ENCODE measurements at regions not wholly inside any gene's neighbourhood (a gene's known extent, or its start where the extent isn't known, plus 50 kb on each side); places are given as distances from the start of the nearest gene placed in this dataset.
"Not testable (repeated sequence)": the region's sequence is repeated elsewhere in the genome, so short reads cannot be mapped to it uniquely, and the experiment has no call there.

DNA sequence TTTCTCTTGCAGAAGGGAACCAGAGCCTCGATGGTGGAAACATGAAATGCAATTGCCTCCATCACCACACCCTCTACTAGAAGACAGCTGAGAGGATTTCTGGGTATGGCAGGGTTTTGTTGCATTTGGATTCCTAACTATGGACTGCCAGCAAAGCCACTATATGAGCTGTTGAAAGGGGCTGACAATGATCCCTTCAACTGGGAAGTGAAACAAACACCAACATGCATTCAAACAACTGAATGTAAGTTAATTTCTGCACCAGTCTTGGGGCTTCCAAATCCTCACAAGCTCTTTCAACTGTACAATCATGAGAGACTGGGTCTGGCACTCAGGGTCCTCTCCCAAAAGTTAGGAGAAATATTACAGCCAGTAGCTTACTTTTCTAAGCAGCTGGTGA is 116.7 kb upstream of the PLCL2 start:
- DNase-seq (ENCODE audit: low spot score) (no peak), ATAC-seq (no peak)

DNA sequence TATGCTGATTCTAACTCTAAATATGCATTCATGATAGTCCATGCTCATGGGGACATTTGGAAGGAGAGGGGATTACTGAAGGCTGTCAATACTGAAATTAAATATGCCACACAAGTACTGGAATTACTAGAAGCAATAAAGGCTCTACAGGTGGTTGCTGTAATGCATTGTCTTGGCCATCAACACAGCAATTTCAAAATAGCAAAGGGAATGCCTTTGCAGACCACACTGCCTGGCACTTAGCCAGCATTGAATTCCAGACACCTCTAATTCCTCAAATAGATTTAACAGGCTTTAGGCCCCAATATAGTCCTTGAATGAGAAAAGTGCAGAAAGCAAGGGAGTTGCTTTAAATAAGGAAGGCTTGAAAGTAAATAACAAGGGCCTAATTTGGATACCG is 115.8 kb upstream of the PLCL2 start:
- DNase-seq (ENCODE audit: low spot score) = no peak

DNA sequence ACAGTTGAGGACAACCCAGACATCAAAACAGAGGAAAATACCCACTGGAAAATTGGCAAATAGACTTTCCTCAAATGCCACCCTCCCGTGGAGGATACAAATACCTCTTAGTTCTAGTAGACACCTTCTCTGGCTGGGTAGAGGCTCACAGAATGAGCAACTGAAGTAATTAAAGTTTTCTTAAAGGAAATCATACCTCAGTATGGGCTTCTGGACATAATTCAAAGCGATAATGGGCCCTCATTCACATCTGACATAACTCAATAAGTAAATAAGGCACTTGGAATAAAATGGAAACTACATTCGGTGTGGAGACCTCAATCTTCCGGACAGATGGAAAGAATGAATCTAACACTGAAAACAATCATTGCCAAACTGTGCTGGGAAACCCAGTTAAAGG is 115.2 kb upstream of the PLCL2 start:
- DNase-seq (ENCODE audit: low spot score) = no peak

More for the DNA sequence above, 115.8 kb upstream of the PLCL2 start:
- no peak for ATAC-seq

DNA sequence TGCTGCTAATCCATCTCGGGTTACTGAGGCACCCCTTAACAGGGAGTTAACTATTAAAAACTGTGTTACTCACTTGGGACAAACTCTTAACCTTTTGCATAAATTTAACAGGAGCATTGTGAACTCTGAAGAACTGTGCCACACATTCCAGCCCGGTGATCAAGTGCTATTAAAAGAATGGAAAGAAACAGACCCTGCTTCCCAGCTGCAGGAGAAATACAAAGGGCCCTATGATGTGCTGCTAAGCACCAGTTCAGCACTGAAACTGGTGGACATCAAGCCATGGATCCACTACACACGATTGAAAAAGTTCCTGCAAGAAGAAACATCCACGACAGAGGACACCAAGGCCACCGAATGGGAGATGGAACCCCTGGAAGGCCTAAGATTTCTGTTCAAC is 114.7 kb upstream of the PLCL2 start:
- ATAC-seq = no peak
- no peak for DNase-seq (ENCODE audit: low spot score)

More for the DNA sequence above, 115.2 kb upstream of the PLCL2 start:
- ATAC-seq = no peak

DNA sequence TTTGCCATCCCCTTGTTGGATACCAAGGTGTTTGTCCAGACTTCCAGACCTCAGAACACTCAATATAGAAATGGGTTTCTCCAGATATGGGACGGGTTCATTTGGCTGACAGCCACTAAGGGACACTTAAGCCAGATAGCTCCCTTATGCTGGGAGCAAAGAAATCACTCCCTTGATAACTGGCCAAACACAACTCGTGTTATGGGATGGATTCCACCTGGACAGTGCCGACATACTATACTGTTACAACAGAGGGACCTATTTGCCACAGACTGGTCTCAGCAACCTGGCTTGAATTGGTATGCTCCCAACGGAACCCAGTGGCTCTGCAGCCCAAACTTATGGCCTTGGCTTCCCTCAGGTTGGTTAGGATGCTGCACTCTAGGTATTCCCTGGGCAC is 114.0 kb upstream of the PLCL2 start:
- no peak for ATAC-seq
- DNase-seq (ENCODE audit: low spot score) = no peak

DNA sequence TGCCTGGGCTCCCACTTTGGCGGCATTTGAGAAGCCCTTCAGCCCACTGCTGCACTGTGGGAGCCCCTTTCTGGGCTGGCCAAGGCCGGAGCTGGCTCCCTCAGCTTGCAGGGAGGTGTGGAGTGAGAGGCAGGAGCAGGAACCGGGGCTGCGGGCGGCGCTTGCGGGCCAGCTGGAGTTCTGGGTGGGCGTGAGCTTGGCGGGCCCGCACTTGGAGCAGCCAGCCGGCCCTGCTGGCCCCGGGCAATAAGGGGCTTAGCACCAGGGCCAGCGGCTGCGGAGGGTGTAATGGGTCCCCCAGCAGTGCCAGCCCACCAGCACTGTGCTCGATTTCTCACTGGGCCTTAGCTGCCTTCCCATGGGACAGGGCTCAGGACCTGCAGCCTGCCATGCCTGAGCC is 111.2 kb upstream of the PLCL2 start:
- DNase-seq (ENCODE audit: low spot score); ATAC-seq: not testable (repeated sequence)

DNA sequence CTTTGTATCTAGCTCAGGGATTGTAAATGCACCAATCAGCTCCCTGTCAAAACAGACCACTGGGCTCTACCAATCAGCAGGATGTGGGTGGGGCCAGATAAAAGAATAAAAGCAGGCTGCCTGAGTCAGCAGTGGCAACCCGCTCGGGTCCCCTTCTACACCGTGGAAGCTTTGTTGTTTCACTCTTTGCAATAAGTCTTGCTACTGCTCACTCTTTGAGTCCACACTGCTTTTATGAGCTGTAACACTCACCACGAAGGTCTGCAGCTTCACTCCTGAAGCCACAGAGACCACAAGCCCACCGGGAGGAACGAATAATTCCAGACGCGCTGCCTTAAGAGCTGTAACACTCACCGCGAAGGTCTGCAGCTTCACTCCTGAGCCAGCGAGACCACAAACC is 110.2 kb upstream of the PLCL2 start:
- not testable (repeated sequence) for ATAC-seq; DNase-seq (ENCODE audit: low spot score)

DNA sequence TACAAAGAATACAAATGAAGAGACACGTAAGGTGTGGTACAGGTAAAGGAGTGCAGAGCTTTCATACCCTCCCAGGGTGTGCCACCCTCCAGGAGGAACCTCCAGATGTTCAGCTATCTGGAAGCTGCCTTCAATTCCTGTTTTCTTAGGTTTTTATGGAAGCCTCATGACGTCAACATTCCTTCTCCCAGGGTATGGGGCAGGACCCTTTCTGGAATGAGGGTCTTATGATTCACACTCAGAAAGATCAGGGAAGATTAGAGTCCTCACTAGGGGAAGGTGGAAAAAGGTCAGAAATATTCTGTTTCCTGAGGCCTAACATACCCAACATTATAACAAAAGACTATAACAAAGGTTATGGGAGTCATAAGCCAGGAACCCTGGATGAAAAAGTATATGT is 99.8 kb upstream of the PLCL2 start:
- no peak for ATAC-seq
- DNase-seq (ENCODE audit: low spot score) = no peak

DNA sequence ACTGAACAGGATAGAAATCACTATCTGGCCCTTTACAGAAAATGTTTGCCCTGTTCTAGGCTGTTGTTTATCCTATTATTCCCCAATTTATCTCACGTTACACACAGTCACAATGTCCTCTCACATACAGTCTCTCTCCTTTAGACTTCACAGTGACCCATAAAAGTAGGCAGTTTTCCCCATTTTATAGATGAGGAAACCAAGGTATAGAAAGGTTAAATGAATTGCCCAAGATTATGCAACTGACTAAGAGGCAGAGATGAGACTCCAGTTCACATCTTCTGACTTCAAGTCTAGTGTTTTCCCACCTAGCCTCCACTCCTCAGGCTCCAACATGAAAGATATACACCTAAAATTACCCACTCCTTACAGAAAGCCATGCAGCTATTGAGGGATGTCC is 99.3 kb upstream of the PLCL2 start:
- ATAC-seq (no peak), DNase-seq (ENCODE audit: low spot score) (no peak)

DNA sequence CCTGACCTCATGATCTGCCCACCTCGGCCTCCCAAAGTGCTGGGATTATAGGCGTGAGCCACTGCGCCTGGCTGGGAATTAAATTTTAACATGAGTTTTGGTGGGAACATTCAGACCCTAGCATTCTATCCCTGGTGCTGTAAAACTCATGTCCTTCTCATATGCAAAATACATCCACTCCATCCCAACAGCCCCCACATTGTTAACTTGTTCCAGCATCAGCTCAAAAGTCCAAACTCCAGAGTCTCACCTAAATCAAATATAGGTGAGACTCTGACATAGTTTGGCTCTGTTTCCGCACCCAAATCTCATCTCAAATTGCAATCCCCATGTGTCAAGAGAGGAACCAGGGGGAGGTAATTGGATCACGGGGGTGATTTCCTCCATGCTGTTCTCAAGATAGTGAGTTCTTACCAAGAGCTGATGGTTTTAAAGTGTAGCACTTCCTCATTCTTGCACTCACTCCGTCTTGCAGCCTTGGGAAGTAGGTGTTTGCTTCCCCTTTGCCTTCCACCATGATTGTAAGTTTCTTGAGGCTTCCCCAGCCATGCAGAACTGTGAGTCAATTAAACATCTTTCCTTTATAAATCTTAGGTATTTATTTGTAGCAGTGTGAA is 96.2 kb upstream of the PLCL2 start:
- DNase-seq (ENCODE audit: low spot score) = no peak
- no peak for ATAC-seq

DNA sequence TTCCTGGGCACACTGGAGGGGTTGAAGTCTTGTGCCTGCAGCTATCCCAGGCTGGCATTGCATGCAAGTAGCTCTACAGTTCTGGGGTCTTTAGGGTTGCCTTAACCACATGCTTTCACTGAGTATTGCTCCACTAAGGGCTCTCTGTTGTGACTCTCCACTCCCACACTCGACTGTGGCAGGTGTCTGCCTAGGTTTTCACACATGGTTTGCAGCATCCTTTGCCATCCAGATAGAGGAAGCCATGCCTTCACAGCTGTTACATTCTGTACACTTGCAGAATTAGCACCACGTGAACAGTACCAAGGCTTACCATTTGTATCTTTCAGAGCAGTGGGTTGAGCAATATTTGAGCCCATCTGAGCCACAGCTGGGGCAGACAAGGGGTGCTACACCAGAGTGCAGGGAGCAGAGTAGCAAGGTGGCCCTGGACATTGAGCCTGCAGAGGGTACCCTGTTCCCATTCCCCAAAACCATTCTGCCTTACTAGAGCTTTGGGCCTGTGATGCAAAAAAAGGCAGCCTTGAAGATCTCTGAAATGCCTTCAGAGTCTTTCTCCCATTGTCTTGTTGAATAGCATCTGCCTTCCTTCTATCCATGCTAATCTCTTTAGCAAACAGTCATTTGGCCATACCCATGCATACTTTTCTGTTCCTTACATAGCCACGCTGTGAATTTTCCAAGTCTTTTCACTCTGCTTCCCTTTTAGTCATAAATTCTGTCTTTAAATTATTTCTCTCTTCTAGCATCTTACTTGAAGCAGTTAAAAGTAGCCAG is 95.2 kb upstream of the PLCL2 start:
- DNase-seq (ENCODE audit: low spot score) (no peak), ATAC-seq (no peak)

DNA sequence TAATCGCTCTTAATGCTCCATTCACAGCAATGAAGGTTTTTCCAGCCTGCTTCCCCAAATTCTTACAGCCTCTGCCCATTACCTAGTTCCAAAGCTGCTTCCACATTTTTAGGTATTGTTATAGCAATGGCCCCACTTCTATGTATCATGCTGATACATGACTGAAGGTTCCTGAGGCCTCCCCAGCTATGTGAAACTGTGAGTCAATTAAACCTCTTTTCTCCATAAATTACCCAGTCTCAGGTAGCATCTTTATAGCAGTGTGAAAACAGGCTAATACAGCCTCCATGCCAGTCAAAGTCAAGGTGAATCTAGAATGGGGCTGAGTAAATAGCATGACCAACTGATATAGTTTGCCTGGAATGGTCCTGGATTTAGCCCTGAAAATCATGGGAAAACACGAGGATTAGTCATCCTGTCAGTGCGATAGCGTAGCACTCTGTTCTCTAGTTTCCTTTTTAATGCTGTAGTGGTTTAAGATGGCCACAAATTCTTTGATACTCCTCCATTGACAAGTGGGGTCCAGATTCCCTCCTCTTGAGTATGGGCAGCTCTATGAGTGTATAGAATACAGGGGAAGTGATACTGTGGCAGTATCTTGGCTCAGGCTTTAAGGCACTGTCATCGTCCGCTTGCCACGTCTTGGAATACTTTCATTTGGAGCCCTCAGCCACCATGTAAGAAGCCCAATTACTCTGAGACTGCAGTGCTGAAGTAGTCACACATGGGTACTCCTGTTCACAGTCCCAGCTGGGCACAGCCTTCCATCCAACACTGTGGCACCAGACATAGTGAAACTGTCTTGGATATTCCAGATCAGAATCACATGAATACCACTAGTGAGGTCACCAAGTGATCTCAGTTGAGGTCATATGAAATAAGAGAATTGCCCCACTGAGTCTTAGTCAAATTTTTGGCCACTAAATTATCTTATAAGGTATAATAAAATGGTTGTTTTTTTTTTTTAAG is 94.0 kb upstream of the PLCL2 start:
- no peak for ATAC-seq
- no peak for DNase-seq (ENCODE audit: low spot score)

DNA sequence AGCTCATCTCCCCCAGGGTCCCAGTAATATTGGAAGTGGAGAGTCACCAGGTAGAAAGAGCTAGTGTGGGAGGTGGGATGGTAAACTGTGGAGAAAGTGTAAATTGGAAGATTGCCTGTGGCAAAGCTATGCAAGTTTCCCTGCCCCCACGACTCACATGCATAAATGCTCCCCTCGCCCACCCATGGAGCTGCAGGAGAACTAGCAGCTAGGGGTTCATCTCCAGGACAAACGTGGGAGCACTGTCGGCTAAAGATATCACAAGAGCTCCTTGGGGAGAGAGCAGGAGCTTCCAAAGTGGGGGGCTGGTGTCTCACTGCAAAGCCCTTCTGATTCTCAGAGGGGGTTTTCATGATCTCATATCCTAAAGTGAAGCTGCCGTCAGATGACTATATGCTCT is 91.4 kb upstream of the PLCL2 start:
- ATAC-seq = no peak
- no peak for DNase-seq (ENCODE audit: low spot score)

DNA sequence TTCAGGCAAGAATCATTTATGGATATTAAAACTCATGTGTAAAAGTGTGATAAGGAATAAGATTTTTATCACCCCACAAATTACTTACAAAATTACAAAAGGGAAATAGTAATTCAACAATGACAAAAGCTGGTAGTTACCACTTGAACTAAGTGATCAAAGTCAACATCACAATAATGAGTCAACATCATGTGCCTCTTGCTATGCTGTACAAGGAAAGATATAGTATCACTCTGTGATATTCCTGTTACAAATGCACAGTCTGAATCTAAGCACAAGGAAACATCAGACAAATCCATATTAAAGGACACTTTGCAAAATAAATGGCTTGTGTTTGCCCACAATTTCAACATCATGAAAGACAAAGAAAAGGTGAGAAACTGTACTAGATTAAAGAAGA is 90.5 kb upstream of the PLCL2 start:
- ATAC-seq (no peak), DNase-seq (ENCODE audit: low spot score) (no peak)

DNA sequence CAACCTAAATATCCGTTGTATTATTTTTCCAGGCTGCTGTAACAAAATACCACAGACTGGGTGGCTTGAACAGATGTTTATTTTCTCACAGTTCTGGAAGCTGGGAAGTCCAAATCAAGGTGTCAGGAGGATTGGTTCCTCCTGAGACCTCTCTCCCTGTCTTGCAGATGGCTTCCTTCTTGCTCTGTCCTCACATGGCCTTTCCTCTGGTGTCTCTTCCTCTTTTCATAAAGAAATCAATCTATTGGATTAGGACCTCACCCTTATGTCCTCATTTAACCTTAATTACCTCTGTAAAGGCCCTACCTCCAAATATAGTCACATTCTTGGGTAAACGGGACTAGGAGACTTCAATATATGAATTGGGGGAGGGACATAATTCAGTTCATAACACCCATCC is 89.2 kb upstream of the PLCL2 start:
- no peak for DNase-seq (ENCODE audit: low spot score)
- ATAC-seq = no peak

DNA sequence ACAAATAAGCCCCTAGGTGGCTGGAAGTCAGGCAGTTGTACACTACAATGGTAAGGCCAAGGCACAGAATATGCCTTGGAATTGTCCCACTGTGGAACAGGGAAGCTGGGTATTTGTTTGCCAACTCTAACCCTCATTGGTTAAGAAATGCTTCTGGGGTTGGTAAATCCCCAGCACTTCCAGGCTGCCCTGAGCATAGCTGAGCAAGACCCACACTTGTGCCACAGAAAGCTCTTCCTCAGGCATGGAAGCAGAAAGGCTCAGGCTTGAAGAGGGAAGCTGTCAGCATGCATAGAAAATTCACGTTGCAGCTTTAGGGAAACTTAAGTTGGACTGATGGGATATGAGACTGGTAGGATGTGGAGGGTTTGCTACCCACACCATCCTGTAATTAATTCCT is 86.9 kb upstream of the PLCL2 start:
- no peak for ATAC-seq
- no peak for DNase-seq (ENCODE audit: low spot score)

DNA sequence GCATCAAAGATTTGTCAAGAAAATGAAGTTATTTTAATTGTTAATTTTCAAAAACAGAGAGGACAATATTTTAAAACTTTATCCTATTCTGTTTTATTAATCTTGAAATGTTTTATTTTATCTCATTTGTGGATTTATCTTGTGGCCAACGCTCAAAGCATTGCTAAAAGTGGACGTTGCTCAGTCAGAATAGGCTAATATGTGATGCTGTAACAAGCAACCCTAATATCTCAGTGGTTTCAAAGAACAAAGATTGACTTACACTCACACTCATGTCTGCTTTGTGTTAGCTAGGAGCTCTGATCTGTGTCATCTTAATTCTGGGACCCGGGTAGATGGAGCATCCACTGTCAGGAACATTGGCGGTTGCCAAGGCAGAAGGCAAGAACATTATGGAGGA is 86.0 kb upstream of the PLCL2 start:
- DNase-seq (ENCODE audit: low spot score) = no peak
- ATAC-seq = no peak

DNA sequence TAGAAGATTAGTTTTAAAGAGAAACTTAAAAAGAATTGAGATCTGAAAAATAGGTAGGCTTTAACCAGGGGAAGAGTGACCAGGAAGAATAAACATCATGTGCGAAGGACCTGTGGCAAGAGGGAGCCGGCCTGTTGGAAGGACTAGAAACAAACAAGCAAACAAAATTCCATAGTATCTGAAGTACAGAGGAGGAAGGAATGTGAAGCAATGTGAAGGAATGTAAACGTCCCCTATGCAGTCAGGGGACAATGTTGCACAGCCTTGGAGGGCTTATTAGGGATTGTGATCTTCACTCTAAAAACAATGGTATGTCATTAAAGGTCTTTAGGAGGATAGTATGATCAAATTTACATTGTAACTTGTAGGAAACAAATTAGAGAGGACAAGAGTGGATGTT is 84.4 kb upstream of the PLCL2 start:
- no peak for ATAC-seq

DNA sequence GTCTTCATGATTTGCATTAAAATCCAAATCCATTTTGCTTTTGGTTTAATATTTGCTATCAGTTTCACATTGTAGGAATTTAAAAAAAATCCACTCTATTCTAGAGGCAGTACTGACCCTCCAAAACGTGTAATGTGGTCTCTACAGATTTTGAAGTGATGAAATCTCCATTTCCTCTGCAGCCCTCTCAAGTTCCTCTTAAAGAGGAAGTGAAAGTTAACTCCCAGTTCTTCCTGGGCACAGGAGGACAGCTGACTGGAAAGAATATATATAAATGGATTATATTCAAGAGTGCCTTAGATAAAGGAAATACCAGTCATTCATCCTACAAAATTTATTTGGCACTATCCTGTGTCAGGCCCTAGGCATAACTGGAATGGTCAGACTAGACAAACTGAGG is 83.5 kb upstream of the PLCL2 start:
- no peak for DNase-seq (ENCODE audit: low spot score)
- ATAC-seq = peak; percentile 18

More for the DNA sequence above, 84.4 kb upstream of the PLCL2 start:
- no peak for DNase-seq (ENCODE audit: low spot score)

DNA sequence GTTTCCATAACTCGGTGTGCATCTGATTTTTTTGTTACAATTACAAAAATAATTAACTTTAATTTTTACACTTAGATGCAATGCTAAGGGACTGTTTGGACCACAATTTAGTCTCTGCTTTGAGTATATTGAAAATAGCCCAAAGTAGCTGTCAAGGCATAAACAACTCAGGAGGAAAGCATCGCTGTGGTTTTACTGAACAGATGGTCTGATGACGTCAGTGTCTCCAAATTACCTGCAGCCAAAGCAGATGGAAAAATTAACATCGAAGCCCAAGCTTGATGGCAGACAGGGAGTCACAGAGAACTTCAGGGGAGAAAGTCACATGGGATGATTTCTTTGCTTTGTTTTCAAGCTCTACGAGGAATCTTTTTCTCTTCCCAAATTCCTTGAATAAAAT is 83.1 kb upstream of the PLCL2 start:
- DNase-seq (ENCODE audit: low spot score) (no peak), ATAC-seq (no peak)

DNA sequence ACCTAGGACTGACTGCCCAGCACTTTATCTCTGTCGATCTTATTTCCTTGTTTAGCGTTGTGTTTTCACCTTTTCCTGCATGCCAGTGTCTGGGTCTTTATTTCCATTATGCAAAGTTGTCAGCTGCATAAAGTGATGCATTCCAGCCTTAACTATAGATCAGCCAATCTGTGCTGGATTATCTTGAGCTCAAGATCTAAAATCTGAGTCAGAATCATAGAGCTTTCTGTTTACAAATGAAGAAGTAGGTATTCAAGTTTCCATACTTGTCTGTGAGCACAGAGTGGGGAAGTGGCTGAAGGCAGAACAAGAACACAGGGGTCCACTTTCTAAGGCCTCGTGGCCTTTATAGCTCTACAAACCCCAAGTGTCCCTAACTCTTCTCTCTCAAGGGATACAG is 82.4 kb upstream of the PLCL2 start:
- no peak for ATAC-seq
- no peak for DNase-seq (ENCODE audit: low spot score)

DNA sequence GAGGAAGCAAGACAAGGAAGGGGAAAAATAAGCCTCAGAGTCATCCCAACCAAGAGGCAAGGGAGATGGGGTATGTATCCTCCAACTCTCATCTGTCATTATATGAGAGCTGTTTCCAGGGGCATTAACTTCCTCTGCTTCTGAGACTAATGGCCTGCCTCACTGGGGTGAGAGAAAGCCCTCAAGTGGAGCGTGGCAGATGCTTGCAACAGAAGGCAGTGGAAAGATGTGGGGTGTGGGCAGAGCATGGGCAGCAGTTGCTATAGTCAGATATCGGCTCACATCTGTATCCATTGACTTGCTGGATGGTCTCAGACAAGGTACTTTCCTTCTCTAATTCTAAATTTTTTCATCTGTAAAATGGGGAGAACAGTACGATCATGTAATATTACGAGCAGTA is 81.7 kb upstream of the PLCL2 start:
- no peak for DNase-seq (ENCODE audit: low spot score)

More for the DNA sequence above, 81.7 kb upstream of the PLCL2 start:
- ATAC-seq = no peak
